PFSK-1 (cell line): ENCODE measurements at regions not wholly inside any gene's neighbourhood (a gene's known extent, or its start where the extent isn't known, plus 50 kb on each side); places are given as distances from the start of the nearest gene placed in this dataset.

Experiments used
- FOXP2 ChIP-seq: optimal IDR thresholded peaks from 2 replicates; pipeline ENCODE3; 2011; ENCODE audit warnings: borderline replicate concordance, control low read depth, inconsistent platforms; ENCODE audit not compliant: insufficient read depth; ENCODE audit errors: extremely low read length, extremely low read depth
- POLR2AphosphoS5 ChIP-seq: IDR thresholded peaks from 2 replicates; pipeline ENCODE4 v1.6.1; 2012; ENCODE audit warnings: low read depth, mild to moderate bottlenecking, control low read depth, low read length, moderate library complexity
- REST ChIP-seq, 2 experiments: IDR thresholded peaks; 2 replicates each; pipeline versions ENCODE4 v1.6.1 to v1.8.0; 2011 to 2012; ENCODE audit warnings: low read depth in 2 of 2, low read length in 2 of 2, control low read depth in 1 of 2, inconsistent platforms in 1 of 2, mild to moderate bottlenecking in 1 of 2, moderate library complexity in 1 of 2; ENCODE audit not compliant: insufficient read depth in 1 of 2
- SIN3A ChIP-seq: IDR thresholded peaks from 2 replicates; pipeline ENCODE4 v1.6.1; 2012; ENCODE audit warnings: mild to moderate bottlenecking, low read length, moderate library complexity, borderline replicate concordance; ENCODE audit not compliant: insufficient read depth
- TAF1 ChIP-seq: IDR thresholded peaks from 2 replicates; pipeline ENCODE4 v1.6.1; 2012; ENCODE audit warnings: low read length, control low read depth, borderline replicate concordance; ENCODE audit not compliant: insufficient read depth

DNA sequence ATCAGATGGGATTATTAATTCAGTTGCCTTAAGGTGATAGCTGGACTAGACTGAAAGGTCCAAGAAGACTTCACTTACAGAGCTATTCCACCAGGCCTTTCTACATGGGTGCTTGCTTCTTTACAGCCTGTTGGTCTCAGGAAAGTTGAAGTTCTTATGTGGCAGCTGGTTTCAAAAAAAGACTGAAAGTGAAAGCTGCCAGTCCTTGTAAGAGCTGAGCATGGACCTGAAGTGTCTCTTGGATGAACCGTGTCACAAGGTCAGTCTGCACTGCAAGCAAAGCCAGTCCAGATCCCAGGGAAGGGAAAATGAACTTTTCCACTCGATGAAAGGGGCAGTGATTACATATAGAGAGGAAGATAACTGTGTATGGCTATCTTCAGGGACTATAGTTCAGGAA, 201.5 kb upstream of the LUZP2 start:
- no peak for TF ChIP-seq POLR2AphosphoS5

GRCh38 chr11:24297461-24297860, 199.4 kb upstream of the LUZP2 start:
- TF ChIP-seq SIN3A (no peak), REST (IDR thresholded peaks at IDR 0.05; ENCODE audit: insufficient read depth in 1 of 2, low read depth in 2 of 2, low read length in 2 of 2) (no peak), TAF1 (no peak), POLR2AphosphoS5 (no peak), FOXP2 (no peak)

DNA sequence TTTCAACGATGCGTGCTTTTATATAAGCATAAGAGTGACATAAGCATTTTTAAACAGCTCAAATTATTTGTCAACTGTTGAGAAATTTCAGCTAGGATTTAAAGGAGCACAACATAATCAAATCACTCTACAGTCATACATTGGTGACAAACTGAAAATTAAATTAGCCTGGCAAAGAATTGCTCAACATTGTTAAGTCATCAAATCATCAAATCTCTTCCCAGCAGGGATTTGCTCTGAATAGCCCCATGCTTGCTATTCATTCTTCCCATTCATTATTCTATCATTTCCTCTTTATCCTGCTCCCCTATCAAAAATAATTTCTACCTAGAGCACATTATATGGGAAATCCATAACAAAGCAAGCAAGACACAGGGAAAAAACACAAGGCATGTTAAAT, 198.7 kb upstream of the LUZP2 start:
- TF ChIP-seq REST (IDR thresholded peaks at IDR 0.05; ENCODE audit: insufficient read depth in 1 of 2, low read depth in 2 of 2, low read length in 2 of 2) (no peak), FOXP2 (no peak), POLR2AphosphoS5 (no peak), TAF1 (no peak), SIN3A (no peak)

- TF ChIP-seq POLR2AphosphoS5, result no peak
- no peak for TF ChIP-seq TAF1
- TF ChIP-seq REST (IDR thresholded peaks at IDR 0.05; ENCODE audit: insufficient read depth in 1 of 2, low read depth in 2 of 2, low read length in 2 of 2), result no peak
- TF ChIP-seq SIN3A, result no peak
- TF ChIP-seq FOXP2, result no peak
Observed at GRCh38 chr11:24311974-24312373, 184.9 kb upstream of the LUZP2 start.

GRCh38 chr11:24312464-24313238, 184.2 kb upstream of the LUZP2 start:
- TF ChIP-seq SIN3A (no peak), FOXP2 (peak; percentile 41), POLR2AphosphoS5 (no peak), REST (IDR thresholded peaks at IDR 0.05; ENCODE audit: insufficient read depth in 1 of 2, low read depth in 2 of 2, low read length in 2 of 2) (0 out of 4 replicates have a peak, but pooled peaks of 1 of the 2 experiments have one; percentile 34), TAF1 (0 out of 2 replicates have a peak, but pooled peaks have one; percentile 20)
